Immature natural killer cell (primary cell): ENCODE measurements at regions not wholly inside any gene's neighbourhood (a gene's known extent, or its start where the extent isn't known, plus 50 kb on each side); places are given as distances from the start of the nearest gene placed in this dataset.
A peak's percentile ranks its signal among the peaks of the same experiment; 100 is the strongest.
"Not testable (repeated sequence)": the region's sequence is repeated elsewhere in the genome, so short reads cannot be mapped to it uniquely, and the experiment has no call there.

ENCODE experiments used
- DNase-seq, 3 donors: peaks; one replicate each; pipeline ENCODE4 v3.0.0; 2022; ENCODE audit warnings: mixed read lengths in 1 of 3
- H3K27ac Mint-ChIP-seq, 6 donors: one replicate each; pipeline ENCODE4 v1.8.0; 2020; ENCODE audit warnings: mixed read lengths in 6 of 6, mild to moderate bottlenecking in 5 of 6, inconsistent platforms in 4 of 6, moderate library complexity in 3 of 6
- H3K27me3 Mint-ChIP-seq, 3 donors: one replicate each; pipeline ENCODE4 v1.8.0; 2020 to 2021; ENCODE audit warnings: low read depth in 3 of 3, mild to moderate bottlenecking in 3 of 3, mixed read lengths in 3 of 3, moderate library complexity in 3 of 3, inconsistent platforms in 1 of 3
- H3K36me3 Mint-ChIP-seq, 3 donors: one replicate each; pipeline ENCODE4 v1.8.0; 2020; ENCODE audit warnings: mixed read lengths in 3 of 3, inconsistent platforms in 2 of 3, mild to moderate bottlenecking in 2 of 3
- H3K4me1 Mint-ChIP-seq, 2 donors: one replicate each; pipeline ENCODE4 v1.8.0; 2020; ENCODE audit warnings: inconsistent platforms in 2 of 2, mild to moderate bottlenecking in 2 of 2, mixed read lengths in 2 of 2, moderate library complexity in 1 of 2
- H3K4me3 Mint-ChIP-seq, 5 donors: one replicate each; pipeline ENCODE4 v1.8.0; 2020; ENCODE audit warnings: mild to moderate bottlenecking in 5 of 5, mixed read lengths in 5 of 5, inconsistent platforms in 3 of 5, moderate library complexity in 3 of 5
- H3K9me3 Mint-ChIP-seq, 6 donors: one replicate each; pipeline ENCODE4 v1.8.0; 2020; ENCODE audit warnings: mild to moderate bottlenecking in 6 of 6, mixed read lengths in 6 of 6, inconsistent platforms in 4 of 6, moderate library complexity in 3 of 6

- DNase-seq: peak in 1 of 3 donors; percentile 40
- Mint-ChIP-seq H3K4me3 (peak overlapping the region in 4 of 5 donors; percentile 48 to 84 (median 80)), H3K27me3 (peaks cover 4 to 12% (median 11%) of the 10 kb centered on the region in 3 donors), H3K27ac (peak overlapping the region in 2 of 6 donors; percentile 74 to 88)
- H3K9me3 Mint-ChIP-seq, H3K4me1 Mint-ChIP-seq, H3K36me3 Mint-ChIP-seq: not testable (repeated sequence)
Observed at GRCh38 chr15:28789401-28790114, 58.9 kb downstream of the GOLGA6L7 start.

DNA sequence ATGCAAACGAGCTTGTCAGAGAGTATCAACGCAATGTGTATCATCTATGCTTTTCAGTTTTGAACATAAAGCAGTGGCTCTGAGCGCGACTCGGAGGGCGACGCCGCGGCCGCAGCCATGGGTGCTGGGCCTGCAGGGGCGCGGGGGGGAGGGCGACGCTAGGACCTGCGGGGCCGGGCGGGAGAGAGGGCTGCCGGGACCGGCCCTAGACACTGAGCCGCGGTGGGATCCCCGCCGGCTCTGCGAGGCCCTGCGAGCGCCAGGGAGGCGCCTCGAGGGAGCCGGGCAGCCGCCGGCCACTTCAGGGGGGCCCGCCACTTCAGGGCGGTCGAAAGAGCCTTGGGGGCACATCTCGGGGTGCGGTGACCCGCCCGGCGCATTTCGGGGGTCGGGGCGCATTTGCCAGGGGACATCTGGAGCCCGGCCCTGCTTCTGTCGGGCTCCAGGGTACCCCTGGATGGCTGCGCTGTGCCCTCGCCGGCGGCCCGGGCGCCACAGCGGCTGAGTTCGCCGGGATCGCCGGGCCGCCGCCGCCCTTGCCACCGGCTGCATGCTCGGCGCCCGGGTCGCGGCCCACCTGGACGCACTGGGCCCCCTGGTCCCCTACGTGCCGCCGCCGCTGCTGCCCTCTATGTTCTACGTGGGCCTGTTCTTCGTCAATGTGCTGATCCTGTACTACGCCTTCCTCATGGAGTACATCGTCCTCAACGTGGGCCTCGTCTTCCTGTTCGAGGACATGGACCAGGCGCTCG is 59.6 kb downstream of the GOLGA6L7 start:
- H3K36me3 Mint-ChIP-seq, DNase-seq, H3K9me3 Mint-ChIP-seq, H3K27ac Mint-ChIP-seq, H3K4me1 Mint-ChIP-seq: not testable (repeated sequence)
- H3K27me3 Mint-ChIP-seq: peaks cover 4 to 12% (median 11%) of the 10 kb centered on the region in 3 donors
- H3K4me3 Mint-ChIP-seq: peak overlapping the region; percentile 46 to 82 (median 59)

GRCh38 chr15:28788176-28788575 is 60.3 kb downstream of the GOLGA6L7 start:
- Mint-ChIP-seq H3K27me3 (peaks cover 3 to 13% (median 11%) of the 10 kb centered on the region in 3 donors), H3K4me3 (peak overlapping the region; percentile 46 to 69 (median 59))
- H3K9me3 Mint-ChIP-seq, H3K36me3 Mint-ChIP-seq, H3K4me1 Mint-ChIP-seq, H3K27ac Mint-ChIP-seq, DNase-seq: not testable (repeated sequence)

GRCh38 chr15:28786521-28786920 is 61.9 kb downstream of the GOLGA6L7 start:
- H3K36me3 Mint-ChIP-seq: no peaks in the 10 kb centered on the region
- H3K4me3 Mint-ChIP-seq: no peak overlapping the region
- peaks cover 7 to 8% of the 10 kb centered on the region in 2 donors for H3K4me1 Mint-ChIP-seq
- DNase-seq: no peak
- peaks cover 2 to 10% (median 8%) of the 10 kb centered on the region in 3 donors for H3K27me3 Mint-ChIP-seq
- H3K9me3 Mint-ChIP-seq: no peaks in the 10 kb centered on the region
- no peak overlapping the region for H3K27ac Mint-ChIP-seq

DNA sequence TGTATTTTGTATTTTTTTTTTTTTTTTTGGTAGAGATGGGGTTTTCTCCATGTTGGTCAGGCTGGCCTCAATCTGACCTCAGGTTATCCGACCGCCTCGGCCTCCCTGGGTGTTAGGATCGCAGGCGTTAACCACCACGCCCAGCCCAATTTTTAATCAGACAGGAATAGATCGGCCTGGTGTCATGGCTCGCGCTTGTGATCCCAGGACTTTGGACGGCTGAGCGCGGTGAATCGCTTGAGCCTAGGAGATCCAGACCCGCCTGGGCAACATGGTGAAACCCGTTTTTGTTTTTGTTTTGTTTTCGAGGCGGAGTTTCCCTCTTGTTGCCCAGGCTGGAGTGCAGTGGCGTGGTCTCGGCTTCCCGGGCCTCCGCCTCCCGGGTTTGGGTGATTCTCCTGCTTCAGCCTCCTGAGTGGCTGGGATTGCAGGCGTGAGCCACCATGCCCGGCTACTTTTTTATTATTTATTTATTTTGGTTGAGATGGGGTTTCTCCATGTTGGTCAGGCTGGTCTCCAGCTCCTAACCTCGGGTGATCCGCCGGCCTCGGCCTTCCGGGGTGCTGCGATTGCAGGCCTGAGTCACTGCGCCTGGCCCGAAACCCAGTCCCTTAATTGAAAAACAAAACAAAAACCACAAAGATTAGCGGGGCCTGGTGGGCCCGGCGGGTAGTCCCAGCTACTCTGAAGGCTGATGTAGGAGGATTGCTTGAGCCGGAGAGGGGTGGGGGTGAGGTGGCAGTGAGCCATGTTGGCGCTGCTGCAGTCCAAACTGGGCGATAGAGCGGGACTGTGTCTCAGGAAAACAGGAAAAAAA is 63.9 kb downstream of the GOLGA6L7 start:
- not testable (repeated sequence) for DNase-seq, H3K4me1 Mint-ChIP-seq, H3K9me3 Mint-ChIP-seq, H3K4me3 Mint-ChIP-seq, H3K27ac Mint-ChIP-seq, H3K36me3 Mint-ChIP-seq
- H3K27me3 Mint-ChIP-seq: peaks cover under 1 to 14% (median 8%) of the 10 kb centered on the region in 3 donors

DNA sequence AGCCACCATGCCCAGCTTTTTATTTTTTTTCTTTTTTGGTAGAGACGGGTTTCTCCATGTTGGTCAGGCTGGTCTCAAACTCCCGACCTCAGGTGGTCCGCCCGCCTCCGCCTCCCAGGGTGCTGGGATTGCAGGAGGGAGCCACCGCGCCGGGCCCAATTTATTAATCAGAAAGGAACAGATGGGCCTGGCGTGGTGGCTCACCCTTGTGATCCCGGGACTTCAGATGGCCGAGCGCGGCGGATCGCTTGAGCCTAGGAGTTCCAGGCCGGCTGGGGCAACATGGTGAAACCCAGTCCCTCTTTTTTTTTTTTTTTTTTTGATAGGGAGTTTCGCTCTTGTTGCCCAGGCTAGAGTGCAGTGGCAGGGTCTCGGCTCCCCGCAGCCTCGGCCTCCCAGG is 64.6 kb downstream of the GOLGA6L7 start:
- no peak for DNase-seq
- Mint-ChIP-seq H3K4me1 (peaks cover 2 to 7% of the 10 kb centered on the region in 2 donors), H3K27me3 (peaks cover 0 to 14% (median 7%) of the 10 kb centered on the region in 3 donors), H3K27ac (no peak overlapping the region), H3K9me3 (no peaks in the 10 kb centered on the region), H3K4me3 (no peak overlapping the region), H3K36me3 (no peaks in the 10 kb centered on the region)

DNA sequence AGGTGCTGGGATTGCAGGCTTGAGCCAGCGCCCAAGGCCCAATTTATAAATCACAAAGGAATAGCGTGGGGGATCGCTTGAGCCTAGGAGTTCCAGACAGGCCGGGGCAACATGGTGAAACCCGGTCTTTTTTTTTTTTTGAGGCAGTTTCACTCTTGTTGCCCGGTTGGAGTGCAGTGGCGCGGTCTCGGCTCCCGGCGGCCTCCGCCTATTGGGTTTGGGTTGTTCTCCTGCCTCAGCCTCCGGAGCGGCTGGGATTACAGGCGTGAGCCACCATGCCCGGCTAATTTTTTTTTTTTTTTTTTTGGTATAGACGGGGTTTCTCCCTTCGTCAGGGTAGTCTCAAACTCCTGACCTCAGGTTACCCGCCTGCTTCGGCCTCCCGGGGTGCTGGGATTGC is 65.0 kb downstream of the GOLGA6L7 start:
- H3K27me3 Mint-ChIP-seq: peaks cover 0 to 14% (median 7%) of the 10 kb centered on the region in 3 donors
- H3K4me1 Mint-ChIP-seq: peaks cover under 1 to 6% of the 10 kb centered on the region in 2 donors
- H3K36me3 Mint-ChIP-seq: no peaks in the 10 kb centered on the region
- DNase-seq: no peak
- no peaks in the 10 kb centered on the region for H3K9me3 Mint-ChIP-seq
- no peak overlapping the region for H3K4me3 Mint-ChIP-seq
- no peak overlapping the region for H3K27ac Mint-ChIP-seq

DNA sequence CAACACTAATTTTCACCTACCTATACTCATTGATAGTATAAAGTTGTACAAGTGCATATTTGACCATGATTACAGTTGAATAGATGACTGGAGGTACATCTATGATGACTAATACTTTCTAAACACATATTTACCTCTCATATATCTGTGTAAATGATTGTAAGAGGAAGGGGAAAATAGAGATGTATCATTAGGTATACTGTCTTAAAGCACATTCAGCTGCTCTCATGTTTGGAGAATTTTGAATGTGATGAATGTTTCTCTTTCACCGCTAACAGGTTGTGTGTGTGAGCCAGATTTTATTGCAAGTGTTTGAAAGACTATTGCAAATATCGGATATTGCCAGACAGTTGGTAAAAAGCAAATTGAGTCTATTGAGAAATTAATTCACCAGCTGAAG is 66.2 kb upstream of the GOLGA8M start:
- not testable (repeated sequence) for DNase-seq, H3K9me3 Mint-ChIP-seq, H3K27ac Mint-ChIP-seq, H3K36me3 Mint-ChIP-seq, H3K4me1 Mint-ChIP-seq, H3K27me3 Mint-ChIP-seq, H3K4me3 Mint-ChIP-seq

DNA sequence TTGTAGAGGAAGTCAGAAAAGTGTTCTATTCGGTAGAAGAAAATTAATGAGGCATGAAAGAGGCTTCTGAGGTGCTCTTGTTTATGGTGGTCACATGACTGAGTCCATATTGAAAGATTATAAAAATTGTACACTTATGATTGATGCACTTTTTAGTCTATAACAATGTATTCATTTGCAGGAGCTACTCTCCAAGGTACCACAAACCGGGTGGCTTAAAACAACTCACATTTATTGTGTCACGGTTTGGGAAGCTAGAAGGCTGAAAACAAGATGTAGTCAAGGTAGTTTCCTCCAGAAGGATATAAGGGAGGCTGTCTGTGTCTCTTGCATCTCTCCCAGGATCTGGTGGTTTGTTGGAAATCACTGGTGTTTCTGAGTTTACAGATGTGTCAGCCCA is 60.6 kb upstream of the GOLGA8M start:
- H3K4me1 Mint-ChIP-seq, H3K27ac Mint-ChIP-seq, H3K4me3 Mint-ChIP-seq, H3K9me3 Mint-ChIP-seq, H3K27me3 Mint-ChIP-seq, DNase-seq, H3K36me3 Mint-ChIP-seq: not testable (repeated sequence)
